Upper lobe of left lung (tissue), 6 donors: ENCODE measurements at regions not wholly inside any gene's neighbourhood (a gene's known extent, or its start where the extent isn't known, plus 50 kb on each side); places are given as distances from the start of the nearest gene placed in this dataset.

ENCODE experiments used
- ATAC-seq, 2 donors: fragments of 200-7000 bp; cut with Tn5 transposase; one replicate each; pipeline ENCODE4 v1.9.1; 2022; ENCODE audit warnings: mild to moderate bottlenecking in 2 of 2, moderate library complexity in 2 of 2; ENCODE audit not compliant: low FRiP score in 2 of 2
- DNase-seq, 2 donors: peaks; one replicate each; pipeline ENCODE4 v3.0.0-alpha.2; 2019 to 2020
- H3K27ac ChIP-seq, 4 donors: fragments of 200-600 bp; sonication (generic); one replicate each; pipeline ENCODE4 v1.5.1; 2016 to 2019
- H3K27me3 ChIP-seq, 4 donors: fragments of 200-600 bp; sonication (generic); one replicate each; pipeline ENCODE4 v1.5.1; 2017 to 2019
- H3K36me3 ChIP-seq, 4 donors: fragments of 200-600 bp; sonication (generic); one replicate each; pipeline ENCODE4 v1.5.1; 2016 to 2019
- H3K4me1 ChIP-seq, 4 donors: fragments of 200-600 bp; sonication (generic); one replicate each; pipeline ENCODE4 v1.5.1; 2018 to 2019
- H3K4me3 ChIP-seq, 4 donors: fragments of 200-600 bp; sonication (generic); one replicate each; pipeline ENCODE4 v1.5.1; 2017 to 2019; ENCODE audit warnings: mild to moderate bottlenecking in 2 of 4, moderate library complexity in 1 of 4
- H3K9me3 ChIP-seq, 4 donors: fragments of 200-600 bp; sonication (generic); one replicate each; pipeline ENCODE4 v1.5.1; 2018 to 2019
- CTCF ChIP-seq, 6 experiments: fragments of 450-650 bp in 4 of 6; fragments of 200-600 bp in 2 of 6; sonication (generic) in 2 of 6; IDR thresholded peaks; one replicate each; pipeline ENCODE4 v1.5.1; 2016 to 2019; ENCODE audit warnings: antibody characterized with exemption in 6 of 6
- EP300 ChIP-seq, 4 donors: sonication (generic); formaldehyde crosslinking; IDR thresholded peaks; one replicate each; pipeline ENCODE4 v1.5.1; 2017; ENCODE audit warnings: antibody characterized with exemption in 4 of 4, control low read depth in 2 of 4
- POLR2A ChIP-seq, 4 donors: fragments of 450-650 bp; IDR thresholded peaks; one replicate each; pipeline ENCODE4 v1.5.1; 2016 to 2017; ENCODE audit warnings: antibody characterized with exemption in 4 of 4, mild to moderate bottlenecking in 2 of 4
- POLR2AphosphoS5 ChIP-seq, 2 donors: sonication (generic); formaldehyde crosslinking; IDR thresholded peaks; one replicate each; pipeline ENCODE4 v1.5.1; 2017; ENCODE audit warnings: antibody characterized with exemption in 2 of 2
- WGBS, 2 donors: methylation state at CpG; one replicate each; pipeline ENCODE4 v1.1.5; 2017 to 2018; 5-methylcytosine and 5-hydroxymethylcytosine counted together
- donor health status: DM: no; HTN: no; CAD: no; lungs with moderate emphysema.
- donor health status: DM: no; HTN: yes; CAD: no; lungs with severe emphysema.

- DNase-seq (no peak), ATAC-seq (no peak)
- Histone ChIP-seq H3K36me3 (no peaks in the 10 kb centered on the region), H3K9me3 (no peaks in the 10 kb centered on the region), H3K27me3 (no peaks in the 10 kb centered on the region), H3K27ac (no peak overlapping the region), H3K4me1 (no peaks in the 10 kb centered on the region), H3K4me3 (no peak overlapping the region)
- TF ChIP-seq EP300 (IDR thresholded peaks at IDR 0.05) (no peak), POLR2A (IDR thresholded peaks at IDR 0.05) (no peak), POLR2AphosphoS5 (IDR thresholded peaks at IDR 0.05) (no peak), CTCF (IDR thresholded peaks at IDR 0.05) (no peak)
- WGBS, 2 donors: 76 to 89% methylated on average over 2 of the region's 2 CpGs
Observed at GRCh38 chr2:145302886-145303285, 783.0 kb upstream of the ZEB2 start.

- no peak overlapping the region for H3K27ac ChIP-seq
- no peaks in the 10 kb centered on the region for H3K9me3 ChIP-seq
- ATAC-seq: no peak
- H3K36me3 ChIP-seq: no peaks in the 10 kb centered on the region
- TF ChIP-seq CTCF (IDR thresholded peaks at IDR 0.05): no peak
- no peak for TF ChIP-seq POLR2A (IDR thresholded peaks at IDR 0.05)
- TF ChIP-seq EP300 (IDR thresholded peaks at IDR 0.05): no peak
- no peak for TF ChIP-seq POLR2AphosphoS5 (IDR thresholded peaks at IDR 0.05)
- H3K27me3 ChIP-seq: no peaks in the 10 kb centered on the region
- H3K4me3 ChIP-seq: no peak overlapping the region
- no peaks in the 10 kb centered on the region for H3K4me1 ChIP-seq
- no peak for DNase-seq
- WGBS, 2 donors: 81 to 84% methylated on average over 3 of the region's 3 CpGs
Observed at GRCh38 chr2:145302451-145302850, 782.5 kb upstream of the ZEB2 start.

DNA sequence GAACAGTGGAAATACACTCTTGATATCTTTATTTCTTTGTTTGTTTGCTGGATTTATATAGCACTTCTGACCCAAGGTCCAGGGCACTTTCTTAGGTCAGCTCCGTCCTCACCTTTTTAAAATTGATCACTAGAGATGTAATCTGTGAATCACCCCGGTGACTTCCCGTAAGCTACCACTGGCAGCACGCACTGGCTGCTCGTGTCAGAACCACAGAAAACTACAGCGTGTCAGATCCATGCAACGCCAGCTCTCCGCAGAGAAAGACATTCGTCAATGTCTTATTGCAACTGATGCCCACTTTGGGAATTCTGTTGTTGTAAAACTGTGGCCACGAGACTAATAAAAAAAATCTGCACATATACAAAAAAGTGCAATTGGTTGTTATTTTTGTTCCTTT, 779.4 kb upstream of the ZEB2 start:
- Histone ChIP-seq H3K36me3 (no peaks in the 10 kb centered on the region), H3K4me1 (no peaks in the 10 kb centered on the region), H3K4me3 (no peak overlapping the region), H3K27me3 (no peaks in the 10 kb centered on the region), H3K27ac (no peak overlapping the region), H3K9me3 (no peaks in the 10 kb centered on the region)
- WGBS, 2 donors: 76 to 83% methylated on average over 10 of the region's 10 CpGs
- no peak for ATAC-seq
- no peak for TF ChIP-seq EP300 (IDR thresholded peaks at IDR 0.05)
- TF ChIP-seq CTCF (IDR thresholded peaks at IDR 0.05): no peak
- TF ChIP-seq POLR2AphosphoS5 (IDR thresholded peaks at IDR 0.05): no peak
- TF ChIP-seq POLR2A (IDR thresholded peaks at IDR 0.05): no peak
- no peak for DNase-seq

GRCh38 chr2:145292166-145292565, 772.2 kb upstream of the ZEB2 start:
- Histone ChIP-seq H3K27ac (no peak overlapping the region), H3K4me3 (no peak overlapping the region), H3K4me1 (no peaks in the 10 kb centered on the region), H3K36me3 (no peaks in the 10 kb centered on the region), H3K27me3 (no peaks in the 10 kb centered on the region), H3K9me3 (no peaks in the 10 kb centered on the region)
- DNase-seq: no peak
- no peak for ATAC-seq
- no peak for TF ChIP-seq POLR2A (IDR thresholded peaks at IDR 0.05)
- no peak for TF ChIP-seq CTCF (IDR thresholded peaks at IDR 0.05)
- TF ChIP-seq POLR2AphosphoS5 (IDR thresholded peaks at IDR 0.05): no peak
- no peak for TF ChIP-seq EP300 (IDR thresholded peaks at IDR 0.05)

GRCh38 chr2:145290986-145291385, 771.1 kb upstream of the ZEB2 start:
- 71 to 95% methylated on average over 2 of the region's 2 CpGs for WGBS, 2 donors

More at GRCh38 chr2:145290986-145291385, 771.1 kb upstream of the ZEB2 start:
- H3K27ac ChIP-seq: no peak overlapping the region
- ATAC-seq: no peak
- no peak overlapping the region for H3K4me3 ChIP-seq
- H3K36me3 ChIP-seq: no peaks in the 10 kb centered on the region
- no peak for TF ChIP-seq POLR2AphosphoS5 (IDR thresholded peaks at IDR 0.05)
- TF ChIP-seq EP300 (IDR thresholded peaks at IDR 0.05): no peak
- no peak for TF ChIP-seq POLR2A (IDR thresholded peaks at IDR 0.05)
- no peak for TF ChIP-seq CTCF (IDR thresholded peaks at IDR 0.05)
- no peaks in the 10 kb centered on the region for H3K27me3 ChIP-seq
- H3K4me1 ChIP-seq: peaks cover 0 to 3% (median 0%) of the 10 kb centered on the region in 4 donors
- H3K9me3 ChIP-seq: no peaks in the 10 kb centered on the region
- DNase-seq: no peak
